Uterus (tissue), 3 donors: ENCODE measurements at regions not wholly inside any gene's neighbourhood (a gene's known extent, or its start where the extent isn't known, plus 50 kb on each side); places are given as distances from the start of the nearest gene placed in this dataset.

Source experiments
- DNase-seq, 2 donors: peaks; one replicate each; pipeline ENCODE4 v3.0.0-alpha.2; 2019 to 2020
- H3K27ac ChIP-seq, 2 donors: fragments of 200-600 bp; sonication (generic); 1 replicate in 1 of 2; 2 replicates in 1 of 2; pipeline ENCODE4 v1.5.1; 2016 to 2018
- H3K27me3 ChIP-seq, 2 donors: fragments of 200-600 bp; sonication (generic); one replicate each; pipeline ENCODE4 v1.5.1; 2018 to 2019; ENCODE audit warnings: control low read depth in 1 of 2
- H3K36me3 ChIP-seq, 2 donors: fragments of 200-600 bp; sonication (generic); one replicate each; pipeline ENCODE4 v1.5.1; 2019; ENCODE audit warnings: control low read depth in 1 of 2
- H3K4me1 ChIP-seq, 2 donors: fragments of 200-600 bp; sonication (generic); one replicate each; pipeline ENCODE4 v1.5.1; 2018 to 2019; ENCODE audit warnings: control low read depth in 1 of 2
- H3K4me3 ChIP-seq, 2 donors: fragments of 200-600 bp; sonication (generic); 1 replicate in 1 of 2; 2 replicates in 1 of 2; pipeline ENCODE4 v1.5.1; 2018 to 2019; ENCODE audit warnings: mild to moderate bottlenecking in 1 of 2
- H3K9me3 ChIP-seq, 2 donors: fragments of 200-600 bp; sonication (generic); one replicate each; pipeline ENCODE4 v1.5.1; 2019; ENCODE audit warnings: control low read depth in 1 of 2
- POLR2A ChIP-seq, 2 donors: fragments of 450-650 bp; IDR thresholded peaks; one replicate each; pipeline ENCODE4 v1.6.1; 2016; ENCODE audit warnings: antibody characterized with exemption in 2 of 2, mild to moderate bottlenecking in 1 of 2, moderate library complexity in 1 of 2
- intact Hi-C: fragments of 100-400 bp; cut with DNase I; formaldehyde crosslinking; loops from one replicate; pipeline ENCODE4 v1.15.1; 2023; ENCODE audit warnings: low total_unique reads
- TF ChIP-seq, protein P1 (sequence below), 4 experiments: fragments of 200-600 bp in 2 of 4; fragments of 450-650 bp in 2 of 4; sonication (generic) in 2 of 4; IDR thresholded peaks; one replicate each; pipeline ENCODE4 v1.5.1; 2016 to 2019; ENCODE audit warnings: antibody characterized with exemption in 4 of 4, mild to moderate bottlenecking in 2 of 4, moderate library complexity in 1 of 4
- donor health status: DM: yes; HTN: yes; CAD: no.

DNA sequence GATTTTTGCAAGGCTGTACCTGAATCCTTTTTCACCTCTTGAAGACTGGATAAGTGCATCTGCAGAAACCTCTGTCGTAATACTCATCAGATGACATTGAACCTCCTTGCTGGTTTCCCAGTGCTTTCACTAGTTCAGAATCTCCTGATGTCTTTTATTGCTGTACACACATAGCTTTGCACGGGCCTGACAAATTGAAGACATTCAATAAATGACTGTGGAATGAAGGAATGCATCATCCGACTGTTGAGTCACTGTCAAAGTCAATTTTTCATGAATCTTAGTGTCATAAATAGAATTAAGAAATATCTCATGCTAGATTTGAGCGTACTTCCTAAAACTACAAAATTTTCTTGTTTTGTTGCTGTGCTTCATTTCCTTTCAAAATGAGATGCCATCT is 598.2 kb upstream of the MAP3K7 start:
- no peaks in the 10 kb centered on the region for H3K36me3 ChIP-seq
- TF ChIP-seq POLR2A (IDR thresholded peaks at IDR 0.05) = no peak
- no peak for DNase-seq
- no peaks in the 10 kb centered on the region for H3K9me3 ChIP-seq
- no peak overlapping the region for H3K4me3 ChIP-seq
- no peak overlapping the region for H3K27ac ChIP-seq
- H3K27me3 ChIP-seq = no peaks in the 10 kb centered on the region
- no peaks in the 10 kb centered on the region for H3K4me1 ChIP-seq
- intact Hi-C loops = no loop called here

GRCh38 chr6:91181416-91181815 is 594.5 kb upstream of the MAP3K7 start:
- no peak for DNase-seq
- Histone ChIP-seq H3K9me3 (no peaks in the 10 kb centered on the region), H3K4me3 (no peak overlapping the region), H3K36me3 (no peaks in the 10 kb centered on the region), H3K27ac (no peak overlapping the region), H3K27me3 (no peaks in the 10 kb centered on the region), H3K4me1 (no peaks in the 10 kb centered on the region)
- intact Hi-C loops = no loop called here
- no peak for TF ChIP-seq POLR2A (IDR thresholded peaks at IDR 0.05)
- TF ChIP-seq, protein P1, sequence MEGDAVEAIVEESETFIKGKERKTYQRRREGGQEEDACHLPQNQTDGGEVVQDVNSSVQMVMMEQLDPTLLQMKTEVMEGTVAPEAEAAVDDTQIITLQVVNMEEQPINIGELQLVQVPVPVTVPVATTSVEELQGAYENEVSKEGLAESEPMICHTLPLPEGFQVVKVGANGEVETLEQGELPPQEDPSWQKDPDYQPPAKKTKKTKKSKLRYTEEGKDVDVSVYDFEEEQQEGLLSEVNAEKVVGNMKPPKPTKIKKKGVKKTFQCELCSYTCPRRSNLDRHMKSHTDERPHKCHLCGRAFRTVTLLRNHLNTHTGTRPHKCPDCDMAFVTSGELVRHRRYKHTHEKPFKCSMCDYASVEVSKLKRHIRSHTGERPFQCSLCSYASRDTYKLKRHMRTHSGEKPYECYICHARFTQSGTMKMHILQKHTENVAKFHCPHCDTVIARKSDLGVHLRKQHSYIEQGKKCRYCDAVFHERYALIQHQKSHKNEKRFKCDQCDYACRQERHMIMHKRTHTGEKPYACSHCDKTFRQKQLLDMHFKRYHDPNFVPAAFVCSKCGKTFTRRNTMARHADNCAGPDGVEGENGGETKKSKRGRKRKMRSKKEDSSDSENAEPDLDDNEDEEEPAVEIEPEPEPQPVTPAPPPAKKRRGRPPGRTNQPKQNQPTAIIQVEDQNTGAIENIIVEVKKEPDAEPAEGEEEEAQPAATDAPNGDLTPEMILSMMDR (IDR thresholded peaks at IDR 0.05) = no peak

DNA sequence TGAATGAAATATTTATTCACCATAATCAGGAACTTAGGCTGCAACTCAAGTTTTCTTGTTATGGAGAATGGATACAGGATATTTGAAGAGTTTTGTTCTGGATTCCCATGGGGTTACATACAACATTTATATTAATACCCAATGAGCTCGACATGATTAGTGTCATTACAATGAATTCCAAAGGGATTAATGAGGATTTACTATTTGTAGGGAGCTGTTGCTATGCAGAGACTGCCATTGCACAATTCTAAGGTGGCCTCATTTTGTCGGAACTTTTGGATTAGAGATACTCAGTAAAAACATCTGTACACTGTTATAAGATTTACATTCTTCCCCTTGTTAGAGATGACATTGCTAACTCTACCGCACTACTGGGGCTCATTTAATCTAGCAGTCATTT is 586.8 kb upstream of the MAP3K7 start:
- intact Hi-C loops = no loop called here
- Histone ChIP-seq H3K27me3 (no peaks in the 10 kb centered on the region), H3K36me3 (no peaks in the 10 kb centered on the region), H3K9me3 (no peaks in the 10 kb centered on the region), H3K4me1 (no peaks in the 10 kb centered on the region), H3K4me3 (no peak overlapping the region), H3K27ac (no peak overlapping the region)
- no peak for TF ChIP-seq POLR2A (IDR thresholded peaks at IDR 0.05)
- no peak for DNase-seq

DNA sequence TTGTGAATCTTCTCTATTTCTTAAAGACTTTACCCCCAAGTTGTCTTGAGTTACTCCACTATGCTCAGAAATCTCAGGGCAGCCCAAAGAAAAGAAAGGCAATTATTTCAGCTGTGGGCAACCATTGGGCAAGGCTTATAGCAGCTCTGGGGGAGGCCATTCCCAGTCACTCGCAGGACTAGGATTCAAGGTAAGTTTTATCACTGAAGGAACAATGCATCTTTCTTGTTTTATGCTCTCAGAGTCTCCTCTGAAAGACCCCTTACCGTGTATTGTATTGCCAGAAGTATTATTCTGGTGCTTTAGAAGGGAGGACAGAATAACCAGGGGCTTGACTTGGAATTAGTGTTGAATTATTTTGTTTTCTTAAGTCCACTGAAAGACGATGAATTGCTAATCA is 586.3 kb upstream of the MAP3K7 start:
- no peaks in the 10 kb centered on the region for H3K9me3 ChIP-seq
- no peak overlapping the region for H3K27ac ChIP-seq
- H3K4me3 ChIP-seq = no peak overlapping the region
- no peak for TF ChIP-seq POLR2A (IDR thresholded peaks at IDR 0.05)
- TF ChIP-seq, protein P1 (IDR thresholded peaks at IDR 0.05) = no peak
- no peaks in the 10 kb centered on the region for H3K36me3 ChIP-seq
- H3K27me3 ChIP-seq = no peaks in the 10 kb centered on the region
- intact Hi-C loops = no loop called here
- no peak for DNase-seq
- H3K4me1 ChIP-seq = no peaks in the 10 kb centered on the region

- no peaks in the 10 kb centered on the region for H3K9me3 ChIP-seq
- TF ChIP-seq POLR2A (IDR thresholded peaks at IDR 0.05) = no peak
- TF ChIP-seq, protein P1 (IDR thresholded peaks at IDR 0.05) = no peak
- no peaks in the 10 kb centered on the region for H3K4me1 ChIP-seq
- intact Hi-C loops = no loop called here
- DNase-seq = no peak
- H3K4me3 ChIP-seq = no peak overlapping the region
- no peak overlapping the region for H3K27ac ChIP-seq
- no peaks in the 10 kb centered on the region for H3K27me3 ChIP-seq
- no peaks in the 10 kb centered on the region for H3K36me3 ChIP-seq
Measured at GRCh38 chr6:91171754-91172462, 585.0 kb upstream of the MAP3K7 start.

GRCh38 chr6:91167846-91168245 is 581.0 kb upstream of the MAP3K7 start:
- H3K27ac ChIP-seq = no peak overlapping the region
- no peak for DNase-seq
- intact Hi-C loops = no loop called here
- no peaks in the 10 kb centered on the region for H3K36me3 ChIP-seq
- TF ChIP-seq, protein P1 (IDR thresholded peaks at IDR 0.05) = no peak
- TF ChIP-seq POLR2A (IDR thresholded peaks at IDR 0.05) = no peak
- no peaks in the 10 kb centered on the region for H3K27me3 ChIP-seq
- H3K9me3 ChIP-seq = no peaks in the 10 kb centered on the region
- H3K4me1 ChIP-seq = no peaks in the 10 kb centered on the region
- H3K4me3 ChIP-seq = no peak overlapping the region
